ENCODE measurements at regions not wholly inside any gene's neighbourhood (a gene's known extent, or its start where the extent isn't known, plus 50 kb on each side); places are given as distances from the start of the nearest gene placed in this dataset.

DNA sequence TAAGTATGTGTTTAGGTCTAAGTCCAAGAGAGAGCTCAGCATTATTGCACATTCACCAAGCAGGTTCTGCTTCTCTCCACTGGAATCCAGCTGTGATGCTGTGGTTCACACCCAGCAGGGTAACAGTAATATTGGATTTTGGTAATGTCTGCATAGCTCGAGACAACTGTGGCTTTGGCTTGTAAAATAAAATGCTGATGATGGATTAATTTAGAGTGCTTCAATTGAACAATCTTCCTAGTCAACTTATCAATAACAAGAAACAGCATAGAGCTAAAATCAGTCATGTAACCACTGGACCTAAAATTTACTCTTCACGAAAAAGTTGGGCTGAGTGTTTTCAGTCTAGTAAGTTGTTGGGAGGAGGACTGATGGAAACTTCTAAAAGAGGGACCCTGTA is 709.2 kb downstream of the TYW1 start:
- TF ChIP-seq, protein P1, sequence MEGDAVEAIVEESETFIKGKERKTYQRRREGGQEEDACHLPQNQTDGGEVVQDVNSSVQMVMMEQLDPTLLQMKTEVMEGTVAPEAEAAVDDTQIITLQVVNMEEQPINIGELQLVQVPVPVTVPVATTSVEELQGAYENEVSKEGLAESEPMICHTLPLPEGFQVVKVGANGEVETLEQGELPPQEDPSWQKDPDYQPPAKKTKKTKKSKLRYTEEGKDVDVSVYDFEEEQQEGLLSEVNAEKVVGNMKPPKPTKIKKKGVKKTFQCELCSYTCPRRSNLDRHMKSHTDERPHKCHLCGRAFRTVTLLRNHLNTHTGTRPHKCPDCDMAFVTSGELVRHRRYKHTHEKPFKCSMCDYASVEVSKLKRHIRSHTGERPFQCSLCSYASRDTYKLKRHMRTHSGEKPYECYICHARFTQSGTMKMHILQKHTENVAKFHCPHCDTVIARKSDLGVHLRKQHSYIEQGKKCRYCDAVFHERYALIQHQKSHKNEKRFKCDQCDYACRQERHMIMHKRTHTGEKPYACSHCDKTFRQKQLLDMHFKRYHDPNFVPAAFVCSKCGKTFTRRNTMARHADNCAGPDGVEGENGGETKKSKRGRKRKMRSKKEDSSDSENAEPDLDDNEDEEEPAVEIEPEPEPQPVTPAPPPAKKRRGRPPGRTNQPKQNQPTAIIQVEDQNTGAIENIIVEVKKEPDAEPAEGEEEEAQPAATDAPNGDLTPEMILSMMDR (IDR thresholded peaks at IDR 0.05) = no peak
- no peak for TF ChIP-seq POLR2A (IDR thresholded peaks at IDR 0.05)
- TF ChIP-seq EP300 (IDR thresholded peaks at IDR 0.05) = no peak
- no peak for TF ChIP-seq POLR2AphosphoS5 (IDR thresholded peaks at IDR 0.05)
